Stomach (tissue), 8 donors: ENCODE measurements at regions not wholly inside any gene's neighbourhood (a gene's known extent, or its start where the extent isn't known, plus 50 kb on each side); places are given as distances from the start of the nearest gene placed in this dataset.

Experiments
- DNase-seq, 2 donors: peaks; one replicate each; pipeline versions ENCODE4 v3.0.0 to v3.0.0-alpha.2; 2013 to 2019
- H3K27ac ChIP-seq, 5 donors: fragments of 200-600 bp in 4 of 5; sonication (generic) in 4 of 5; one replicate each; pipeline ENCODE4 v1.5.1; 2013 to 2019; ENCODE audit warnings: mild to moderate bottlenecking in 1 of 5, moderate library complexity in 1 of 5
- H3K27me3 ChIP-seq, 3 donors: fragments of 200-600 bp; sonication (generic); one replicate each; pipeline ENCODE4 v1.5.1; 2017 to 2019; ENCODE audit warnings: mixed run types in 1 of 3
- H3K36me3 ChIP-seq, 4 donors: fragments of 200-600 bp; sonication (generic); 1 replicate in 3 of 4; 2 replicates in 1 of 4; pipeline ENCODE4 v1.5.1; 2016 to 2019
- H3K4me1 ChIP-seq, 4 donors: fragments of 200-600 bp; sonication (generic); one replicate each; pipeline ENCODE4 v1.5.1; 2016 to 2019
- H3K4me3 ChIP-seq, 4 donors: fragments of 200-600 bp; sonication (generic) in 3 of 4; one replicate each; pipeline ENCODE4 v1.5.1; 2016 to 2019; ENCODE audit warnings: mild to moderate bottlenecking in 1 of 4
- H3K9me3 ChIP-seq, 4 donors: fragments of 200-600 bp; sonication (generic); one replicate each; pipeline ENCODE4 v1.5.1; 2016 to 2019
- CTCF ChIP-seq, 7 experiments: fragments of 450-650 bp in 4 of 7; fragments of 200-600 bp in 3 of 7; sonication (generic) in 3 of 7; IDR thresholded peaks; one replicate each; pipeline ENCODE4 v1.5.1; 2016 to 2019; ENCODE audit warnings: antibody characterized with exemption in 7 of 7, control low read depth in 2 of 7, mild to moderate bottlenecking in 1 of 7
- EP300 ChIP-seq: sonication (generic); formaldehyde crosslinking; IDR thresholded peaks from one replicate; pipeline ENCODE4 v1.6.1; 2017; ENCODE audit warnings: antibody characterized with exemption
- POLR2A ChIP-seq, 4 donors: fragments of 450-650 bp; IDR thresholded peaks; one replicate each; pipeline ENCODE4 v1.6.1; 2016; ENCODE audit warnings: antibody characterized with exemption in 4 of 4, control low read depth in 2 of 4, mild to moderate bottlenecking in 1 of 4, moderate library complexity in 1 of 4
- POLR2AphosphoS5 ChIP-seq, 3 donors: sonication (generic); formaldehyde crosslinking; IDR thresholded peaks; one replicate each; pipeline ENCODE4 v1.6.1; 2016; ENCODE audit warnings: antibody characterized with exemption in 3 of 3
- WGBS, 5 donors: extraction: QIAGEN DNeasy Blood & Tissue Kit in 3 of 5; methylation state at CpG; one replicate each; pipeline versions ENCODE4 v1.1.5 to v1.1.7; 2013 to 2018; 5-methylcytosine and 5-hydroxymethylcytosine counted together
- intact Hi-C: fragments of 100-400 bp; cut with DNase I; formaldehyde crosslinking; loops from one replicate; pipeline ENCODE4 v1.15.1; 2023; ENCODE audit warnings: low total_unique reads
- donor health status: healthy with polysubstance abuse.
- donor health status: Bipolar disorder and iron deficiency.
- donor health status: healthy.

- no peaks in the 10 kb centered on the region for H3K9me3 ChIP-seq
- no peak for TF ChIP-seq POLR2A (IDR thresholded peaks at IDR 0.05)
- no peak for TF ChIP-seq EP300
- no peak for TF ChIP-seq CTCF (IDR thresholded peaks at IDR 0.05)
- TF ChIP-seq POLR2AphosphoS5 (IDR thresholded peaks at IDR 0.05): no peak
- H3K4me3 ChIP-seq: no peak overlapping the region
- H3K27me3 ChIP-seq: peaks cover 0 to 60% (median 15%) of the 10 kb centered on the region in 3 donors
- WGBS, 5 donors: 86 to 91% (median 87%) methylated on average over 11 to 13 of the region's 13 CpGs
- H3K27ac ChIP-seq: no peak overlapping the region
- H3K36me3 ChIP-seq: no peaks in the 10 kb centered on the region
- no peak for DNase-seq
- intact Hi-C loops: no loop called here
- H3K4me1 ChIP-seq: no peaks in the 10 kb centered on the region
Measured at GRCh38 chr11:69869311-69869939, 50.2 kb upstream of the FGF3 start.

GRCh38 chr11:69870766-69871165 is 51.5 kb upstream of the FGF3 start:
- H3K27ac ChIP-seq: no peak overlapping the region
- no peak for TF ChIP-seq EP300
- TF ChIP-seq POLR2AphosphoS5 (IDR thresholded peaks at IDR 0.05): no peak
- TF ChIP-seq CTCF (IDR thresholded peaks at IDR 0.05): no peak
- TF ChIP-seq POLR2A (IDR thresholded peaks at IDR 0.05): no peak
- 42 to 55% (median 50%) methylated on average over 3 of the region's 3 CpGs for WGBS, 5 donors
- no peak overlapping the region for H3K4me3 ChIP-seq
- no peaks in the 10 kb centered on the region for H3K9me3 ChIP-seq
- intact Hi-C loops: loop anchor here (10.0 kb wide), 1 partner anchor 146 kb away; no protein-coding TSS in a partner anchor
- peak in 1 of 2 donors; percentile 40 for DNase-seq
- peaks cover 0 to 60% (median 11%) of the 10 kb centered on the region in 3 donors for H3K27me3 ChIP-seq
- no peaks in the 10 kb centered on the region for H3K36me3 ChIP-seq
- H3K4me1 ChIP-seq: no peaks in the 10 kb centered on the region

- peak in 1 of 2 donors; percentile 19 for DNase-seq
- intact Hi-C loops: loop anchor here (10.0 kb wide), 1 partner anchor 149 kb away; no protein-coding TSS in a partner anchor
- Histone ChIP-seq H3K4me1 (no peaks in the 10 kb centered on the region), H3K27ac (no peak overlapping the region), H3K9me3 (no peaks in the 10 kb centered on the region), H3K4me3 (no peak overlapping the region), H3K27me3 (peaks cover 0 to 39% (median 10%) of the 10 kb centered on the region in 3 donors), H3K36me3 (no peaks in the 10 kb centered on the region)
- 48 to 65% (median 59%) methylated on average over 15 of the region's 15 CpGs for WGBS, 5 donors
- TF ChIP-seq POLR2AphosphoS5 (IDR thresholded peaks at IDR 0.05) (no peak), EP300 (no peak), POLR2A (IDR thresholded peaks at IDR 0.05) (no peak), CTCF (IDR thresholded peaks at IDR 0.05) (no peak)
Measured at GRCh38 chr11:69873166-69874077, 54.2 kb upstream of the FGF3 start.

- no peaks in the 10 kb centered on the region for H3K9me3 ChIP-seq
- no peak overlapping the region for H3K27ac ChIP-seq
- WGBS, 5 donors: 83 to 86% (median 84%) methylated on average over 20 to 22 of the region's 22 CpGs
- no peak overlapping the region for H3K4me3 ChIP-seq
- H3K36me3 ChIP-seq: no peaks in the 10 kb centered on the region
- H3K4me1 ChIP-seq: no peaks in the 10 kb centered on the region
- H3K27me3 ChIP-seq: peaks cover 0 to 35% (median 2%) of the 10 kb centered on the region in 3 donors
- intact Hi-C loops: loop anchor here (10.0 kb wide), 1 partner anchor 150 kb away; no protein-coding TSS in a partner anchor
- TF ChIP-seq EP300: no peak
- TF ChIP-seq POLR2AphosphoS5 (IDR thresholded peaks at IDR 0.05): no peak
- TF ChIP-seq CTCF (IDR thresholded peaks at IDR 0.05): no peak
- no peak for TF ChIP-seq POLR2A (IDR thresholded peaks at IDR 0.05)
- DNase-seq: no peak
Measured at GRCh38 chr11:69874178-69874983, 55.2 kb upstream of the FGF3 start.
